Activated naive CD8-positive, alpha-beta T cell treated with anti-CD3 and anti-CD28 coated beads, Interleukin-2, amount 50 U/mL, for 24 hours (primary cell): ENCODE measurements at regions not wholly inside any gene's neighbourhood (a gene's known extent, or its start where the extent isn't known, plus 50 kb on each side); places are given as distances from the start of the nearest gene placed in this dataset.

Experiments
- ATAC-seq: fragments of 150-1000 bp; cut with Tn5 transposase; one replicate; pipeline ENCODE4 v1.10.0; 2021
- DNase-seq: peaks from one replicate; pipeline ENCODE4 v3.0.0; 2021
- H3K27ac Mint-ChIP-seq: one replicate; pipeline ENCODE4 v1.8.0; 2021; ENCODE audit warnings: mild to moderate bottlenecking, mixed read lengths
- H3K27me3 Mint-ChIP-seq: one replicate; pipeline ENCODE4 v1.8.0; 2021; ENCODE audit warnings: mixed read lengths
- H3K36me3 Mint-ChIP-seq: one replicate; pipeline ENCODE4 v1.8.0; 2021; ENCODE audit warnings: low read depth, mixed read lengths
- H3K4me1 Mint-ChIP-seq: one replicate; pipeline ENCODE4 v1.8.0; 2021; ENCODE audit warnings: mixed read lengths
- H3K4me3 Mint-ChIP-seq: one replicate; pipeline ENCODE4 v1.8.0; 2021; ENCODE audit warnings: mild to moderate bottlenecking, moderate library complexity, mixed read lengths
- H3K9me3 Mint-ChIP-seq: one replicate; pipeline ENCODE4 v1.8.0; 2021; ENCODE audit warnings: mixed read lengths

- H3K36me3 Mint-ChIP-seq: no peaks in the 10 kb centered on the region
- ATAC-seq (no peak), DNase-seq (no peak)
- H3K4me3 Mint-ChIP-seq: no peak overlapping the region
- H3K27ac Mint-ChIP-seq: no peak overlapping the region
- H3K4me1 Mint-ChIP-seq: no peaks in the 10 kb centered on the region
- H3K27me3 Mint-ChIP-seq: no peaks in the 10 kb centered on the region
- peaks cover 19% of the 10 kb centered on the region for H3K9me3 Mint-ChIP-seq
Measured at GRCh38 chr2:52745144-52745543, 1022.5 kb upstream of the CHAC2 start.

- peaks cover 23% of the 10 kb centered on the region for H3K9me3 Mint-ChIP-seq
- H3K36me3 Mint-ChIP-seq: no peaks in the 10 kb centered on the region
- H3K4me1 Mint-ChIP-seq: no peaks in the 10 kb centered on the region
- DNase-seq (no peak), ATAC-seq (no peak)
- H3K27ac Mint-ChIP-seq: no peak overlapping the region
- H3K27me3 Mint-ChIP-seq: no peaks in the 10 kb centered on the region
- H3K4me3 Mint-ChIP-seq: no peak overlapping the region
Measured at GRCh38 chr2:52732849-52733395, 1034.7 kb upstream of the CHAC2 start.

GRCh38 chr2:52724585-52724984 lies 1043.0 kb upstream of the CHAC2 start:
- no peaks in the 10 kb centered on the region for H3K27me3 Mint-ChIP-seq
- peaks cover 22% of the 10 kb centered on the region for H3K9me3 Mint-ChIP-seq
- H3K36me3 Mint-ChIP-seq: no peaks in the 10 kb centered on the region
- H3K4me1 Mint-ChIP-seq: no peaks in the 10 kb centered on the region
- no peak for DNase-seq
- H3K4me3 Mint-ChIP-seq: no peak overlapping the region
- ATAC-seq: no peak
- no peak overlapping the region for H3K27ac Mint-ChIP-seq

GRCh38 chr2:52717836-52718235 lies 1049.8 kb upstream of the CHAC2 start:
- ATAC-seq: no peak
- Mint-ChIP-seq H3K27ac (no peak overlapping the region), H3K4me1 (no peaks in the 10 kb centered on the region), H3K36me3 (no peaks in the 10 kb centered on the region), H3K9me3 (no peaks in the 10 kb centered on the region), H3K4me3 (no peak overlapping the region), H3K27me3 (no peaks in the 10 kb centered on the region)
- no peak for DNase-seq

DNA sequence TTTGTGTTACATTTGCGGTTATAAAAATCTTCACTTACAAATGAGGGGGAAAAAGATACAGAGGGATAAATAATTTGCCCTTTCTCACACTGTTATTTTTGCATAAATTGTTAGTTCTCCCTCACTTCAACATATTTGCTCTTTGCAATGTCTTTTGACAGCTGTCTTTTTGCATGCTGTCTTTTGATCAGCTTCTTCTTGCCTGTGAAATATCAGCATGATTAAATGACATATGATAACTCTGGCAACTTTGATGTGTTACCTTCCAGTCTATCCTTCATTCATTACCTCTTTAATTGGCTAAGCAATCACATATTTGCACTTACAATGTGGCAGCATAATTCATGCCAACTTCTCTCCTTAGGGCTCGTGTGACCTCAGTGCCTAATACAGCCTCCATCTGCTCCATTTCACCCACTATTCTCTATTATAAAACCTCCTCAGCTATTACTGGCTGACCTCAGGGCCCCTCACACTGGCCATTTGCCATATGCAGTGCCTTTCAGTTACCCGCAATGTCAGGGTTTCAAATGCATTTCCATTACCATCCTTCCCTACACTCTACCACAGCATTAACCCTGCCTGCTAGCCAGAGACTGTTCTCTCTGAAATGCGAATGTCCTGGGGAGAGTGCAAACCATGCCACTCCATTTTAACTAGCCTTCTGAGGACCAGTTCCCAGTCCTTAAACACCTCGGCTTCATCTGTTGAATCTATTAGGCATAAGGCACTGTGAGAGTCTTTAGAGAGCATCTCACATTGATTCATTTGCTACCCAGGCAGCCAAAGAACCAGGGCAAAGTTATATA lies 1056.6 kb upstream of the CHAC2 start:
- DNase-seq (no peak), ATAC-seq (no peak)
- Mint-ChIP-seq H3K36me3 (no peaks in the 10 kb centered on the region), H3K4me1 (no peaks in the 10 kb centered on the region), H3K27me3 (no peaks in the 10 kb centered on the region), H3K9me3 (peaks cover 11% of the 10 kb centered on the region), H3K4me3 (no peak overlapping the region), H3K27ac (no peak overlapping the region)

DNA sequence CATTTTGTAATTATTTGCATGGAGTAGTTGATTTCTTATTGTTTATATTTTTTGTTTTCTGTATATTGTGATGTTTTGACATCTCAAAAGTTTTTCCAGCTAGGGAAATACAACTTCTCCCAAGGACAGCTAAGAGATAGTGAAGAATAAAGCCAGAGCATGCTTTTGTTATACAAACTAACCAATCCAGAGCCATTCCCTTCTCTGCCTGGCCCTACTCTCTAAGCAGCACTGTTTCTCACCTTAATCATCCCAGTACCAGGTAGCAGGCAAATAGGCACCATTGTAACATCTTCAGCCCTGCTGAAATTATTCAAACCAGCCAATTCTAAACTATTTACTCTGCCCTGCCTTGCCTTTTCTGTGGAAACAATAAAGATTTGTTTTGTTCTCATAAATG lies 1063.4 kb upstream of the CHAC2 start:
- Mint-ChIP-seq H3K27ac (no peak overlapping the region), H3K4me1 (no peaks in the 10 kb centered on the region), H3K4me3 (no peak overlapping the region), H3K9me3 (peaks cover 25% of the 10 kb centered on the region), H3K36me3 (no peaks in the 10 kb centered on the region), H3K27me3 (no peaks in the 10 kb centered on the region)
- no peak for DNase-seq
- no peak for ATAC-seq

DNA sequence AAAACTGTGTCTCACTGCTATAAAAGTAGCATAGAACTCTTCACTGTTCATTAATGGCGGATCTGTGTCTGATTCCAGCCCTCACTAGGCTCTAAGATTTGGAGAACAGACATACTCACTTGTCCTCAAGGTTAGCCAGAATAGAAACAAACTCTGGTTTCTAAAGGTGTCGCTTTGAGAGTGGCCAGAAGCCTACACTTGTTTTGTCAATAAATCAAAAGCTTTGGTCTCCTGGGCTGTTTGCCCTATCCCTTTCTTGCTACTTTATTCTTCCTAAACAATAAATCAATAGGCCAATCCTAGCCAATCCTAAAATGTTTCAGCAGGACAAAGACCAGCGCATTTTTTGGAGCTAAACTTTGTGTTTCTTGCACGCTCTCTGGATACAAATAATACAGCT lies 1064.6 kb upstream of the CHAC2 start:
- no peak overlapping the region for H3K4me3 Mint-ChIP-seq
- DNase-seq (no peak), ATAC-seq (no peak)
- H3K27me3 Mint-ChIP-seq: no peaks in the 10 kb centered on the region
- no peak overlapping the region for H3K27ac Mint-ChIP-seq
- no peaks in the 10 kb centered on the region for H3K36me3 Mint-ChIP-seq
- H3K9me3 Mint-ChIP-seq: peaks cover 27% of the 10 kb centered on the region
- no peaks in the 10 kb centered on the region for H3K4me1 Mint-ChIP-seq

GRCh38 chr2:52698408-52698807 lies 1069.2 kb upstream of the CHAC2 start:
- H3K27me3 Mint-ChIP-seq: no peaks in the 10 kb centered on the region
- no peaks in the 10 kb centered on the region for H3K36me3 Mint-ChIP-seq
- H3K9me3 Mint-ChIP-seq: peaks cover 4% of the 10 kb centered on the region
- no peak for ATAC-seq
- no peak for DNase-seq
- H3K4me3 Mint-ChIP-seq: no peak overlapping the region
- H3K27ac Mint-ChIP-seq: no peak overlapping the region
- H3K4me1 Mint-ChIP-seq: no peaks in the 10 kb centered on the region

GRCh38 chr2:52697690-52698089 lies 1069.9 kb upstream of the CHAC2 start:
- Mint-ChIP-seq H3K36me3 (no peaks in the 10 kb centered on the region), H3K27ac (no peak overlapping the region), H3K27me3 (no peaks in the 10 kb centered on the region), H3K9me3 (peaks cover 4% of the 10 kb centered on the region), H3K4me1 (no peaks in the 10 kb centered on the region), H3K4me3 (no peak overlapping the region)
- DNase-seq (no peak), ATAC-seq (no peak)

GRCh38 chr2:52695731-52696130 lies 1071.9 kb upstream of the CHAC2 start:
- no peaks in the 10 kb centered on the region for H3K4me1 Mint-ChIP-seq
- H3K9me3 Mint-ChIP-seq: peaks cover 4% of the 10 kb centered on the region
- no peak for ATAC-seq
- H3K36me3 Mint-ChIP-seq: no peaks in the 10 kb centered on the region
- no peak overlapping the region for H3K4me3 Mint-ChIP-seq
- H3K27ac Mint-ChIP-seq: no peak overlapping the region
- no peaks in the 10 kb centered on the region for H3K27me3 Mint-ChIP-seq
- DNase-seq: no peak

GRCh38 chr2:52686935-52687334 lies 1080.7 kb upstream of the CHAC2 start:
- H3K36me3 Mint-ChIP-seq: no peaks in the 10 kb centered on the region
- DNase-seq (no peak), ATAC-seq (no peak)
- H3K27ac Mint-ChIP-seq: no peak overlapping the region
- peaks cover 27% of the 10 kb centered on the region for H3K9me3 Mint-ChIP-seq
- no peaks in the 10 kb centered on the region for H3K27me3 Mint-ChIP-seq
- no peak overlapping the region for H3K4me3 Mint-ChIP-seq
- no peaks in the 10 kb centered on the region for H3K4me1 Mint-ChIP-seq

DNA sequence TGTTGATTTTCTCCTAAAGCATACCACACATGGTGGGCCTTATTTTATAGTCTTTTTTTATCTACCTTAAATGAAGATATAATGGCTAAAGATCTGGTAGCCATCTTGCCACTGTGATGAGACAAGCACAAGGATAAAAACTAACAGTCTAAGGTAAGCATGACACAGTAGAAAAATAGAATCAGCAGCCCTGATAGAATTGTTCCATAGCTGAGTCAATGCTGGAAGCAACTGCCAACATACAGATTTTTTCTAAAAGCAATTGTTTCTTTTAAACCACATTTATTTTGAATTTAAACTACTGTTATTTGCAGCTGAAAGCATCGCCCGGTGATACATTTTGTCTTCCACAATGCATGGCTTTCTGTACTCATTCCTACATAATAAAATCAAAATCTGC lies 1091.5 kb upstream of the CHAC2 start:
- H3K27me3 Mint-ChIP-seq: no peaks in the 10 kb centered on the region
- no peaks in the 10 kb centered on the region for H3K36me3 Mint-ChIP-seq
- peaks cover 15% of the 10 kb centered on the region for H3K9me3 Mint-ChIP-seq
- H3K27ac Mint-ChIP-seq: no peak overlapping the region
- DNase-seq: no peak
- H3K4me3 Mint-ChIP-seq: no peak overlapping the region
- no peaks in the 10 kb centered on the region for H3K4me1 Mint-ChIP-seq
- no peak for ATAC-seq

- H3K27me3 Mint-ChIP-seq: no peaks in the 10 kb centered on the region
- H3K36me3 Mint-ChIP-seq: no peaks in the 10 kb centered on the region
- no peaks in the 10 kb centered on the region for H3K4me1 Mint-ChIP-seq
- no peak overlapping the region for H3K27ac Mint-ChIP-seq
- H3K9me3 Mint-ChIP-seq: peaks cover 27% of the 10 kb centered on the region
- no peak overlapping the region for H3K4me3 Mint-ChIP-seq
- ATAC-seq (no peak), DNase-seq (no peak)
Measured at GRCh38 chr2:52668724-52669123, 1098.9 kb upstream of the CHAC2 start.

DNA sequence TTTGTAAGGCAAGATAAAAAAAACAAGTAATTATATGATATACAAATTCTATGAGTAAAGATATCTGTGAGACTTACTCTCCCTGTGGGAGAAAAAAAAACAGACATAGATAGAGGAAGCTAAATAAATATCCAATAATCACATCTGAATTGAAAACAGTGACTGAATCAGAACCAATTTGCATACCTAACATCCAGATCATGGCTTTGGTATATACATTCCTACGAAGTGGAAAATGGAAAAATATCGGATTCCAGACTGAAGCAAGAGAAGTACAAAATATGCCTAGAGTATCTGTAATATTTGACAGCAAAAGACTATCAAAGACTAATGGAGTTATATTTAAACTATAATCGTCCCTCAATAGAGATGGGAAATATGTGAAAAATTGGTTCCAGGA lies 1108.1 kb upstream of the CHAC2 start:
- H3K27me3 Mint-ChIP-seq: no peaks in the 10 kb centered on the region
- H3K4me3 Mint-ChIP-seq: no peak overlapping the region
- H3K4me1 Mint-ChIP-seq: no peaks in the 10 kb centered on the region
- H3K36me3 Mint-ChIP-seq: no peaks in the 10 kb centered on the region
- DNase-seq: no peak
- no peak for ATAC-seq
- no peak overlapping the region for H3K27ac Mint-ChIP-seq
- peaks cover 14% of the 10 kb centered on the region for H3K9me3 Mint-ChIP-seq

DNA sequence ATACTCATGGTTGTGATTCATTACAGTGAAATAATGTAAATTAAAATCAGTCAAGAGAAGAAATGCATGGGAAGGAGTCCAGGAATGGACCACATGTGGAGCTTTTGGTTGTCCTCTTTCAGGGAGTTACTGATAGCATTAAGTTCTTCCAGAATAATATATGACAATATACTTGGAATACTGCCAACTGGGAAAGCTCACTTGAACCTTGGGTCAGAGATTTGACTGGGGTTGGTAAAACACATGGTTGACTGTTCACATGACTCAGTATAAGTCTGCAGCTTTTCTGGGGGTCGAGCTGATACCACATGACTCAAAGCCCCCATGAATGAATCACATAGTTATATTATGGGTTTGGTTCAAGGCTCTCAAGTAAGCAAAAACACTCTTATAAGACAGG lies 1109.0 kb upstream of the CHAC2 start:
- Mint-ChIP-seq H3K4me3 (no peak overlapping the region), H3K27ac (no peak overlapping the region), H3K36me3 (no peaks in the 10 kb centered on the region), H3K9me3 (peaks cover 7% of the 10 kb centered on the region), H3K27me3 (no peaks in the 10 kb centered on the region), H3K4me1 (no peaks in the 10 kb centered on the region)
- no peak for DNase-seq
- no peak for ATAC-seq

GRCh38 chr2:52639692-52640091 lies 1127.9 kb upstream of the CHAC2 start:
- no peak overlapping the region for H3K4me3 Mint-ChIP-seq
- no peak overlapping the region for H3K27ac Mint-ChIP-seq
- no peaks in the 10 kb centered on the region for H3K27me3 Mint-ChIP-seq
- H3K4me1 Mint-ChIP-seq: no peaks in the 10 kb centered on the region
- no peak for DNase-seq
- peaks cover 12% of the 10 kb centered on the region for H3K9me3 Mint-ChIP-seq
- no peaks in the 10 kb centered on the region for H3K36me3 Mint-ChIP-seq
- no peak for ATAC-seq
